Astrocyte (in vitro differentiated cells and primary cell): ENCODE measurements at regions not wholly inside any gene's neighbourhood (a gene's known extent, or its start where the extent isn't known, plus 50 kb on each side); places are given as distances from the start of the nearest gene placed in this dataset.

Source experiments
- DNase-seq: peaks from one replicate; pipeline ENCODE4 v3.0.0-alpha.2; 2010; ENCODE audit warnings: low read depth
- FAIRE-seq: peaks from 2 replicates; lab custom pipeline; 2011; peaks lifted over from hg19 to GRCh38; lab: Jason Lieb, UNC
- H2AFZ ChIP-seq: 2 replicates; pipeline ENCODE4 v1.6.0; 2012; ENCODE audit warnings: low read depth, low read length, inconsistent platforms
- H3K27ac ChIP-seq: 2 replicates; pipeline ENCODE4 v1.5.1; 2011; ENCODE audit warnings: low read depth, low read length, inconsistent platforms
- H3K27me3 ChIP-seq: 2 replicates; pipeline ENCODE4 v1.6.0; 2011; ENCODE audit warnings: low read length, inconsistent platforms; ENCODE audit not compliant: insufficient read depth
- H3K36me3 ChIP-seq: 2 replicates; pipeline ENCODE4 v1.5.1; 2011; ENCODE audit warnings: low read length, inconsistent platforms; ENCODE audit not compliant: insufficient read depth
- H3K4me1 ChIP-seq: 2 replicates; pipeline ENCODE4 v1.5.1; 2011; ENCODE audit warnings: low read length, inconsistent platforms; ENCODE audit not compliant: insufficient read depth
- H3K4me2 ChIP-seq: 2 replicates; pipeline ENCODE4 v1.6.0; 2012; ENCODE audit warnings: low read length, inconsistent platforms
- H3K4me3 ChIP-seq: 2 replicates; pipeline ENCODE4 v1.5.1; 2011; ENCODE audit warnings: low read depth, mild to moderate bottlenecking, low read length, inconsistent platforms; ENCODE audit not compliant: insufficient read depth
- H3K79me2 ChIP-seq: 2 replicates; pipeline ENCODE4 v1.6.0; 2012; ENCODE audit warnings: mild to moderate bottlenecking, low read length, inconsistent platforms; ENCODE audit not compliant: insufficient read depth
- H3K9ac ChIP-seq: 2 replicates; pipeline ENCODE4 v1.6.0; 2012; ENCODE audit warnings: mild to moderate bottlenecking, low read length, inconsistent platforms
- H3K9me3 ChIP-seq: 2 replicates; pipeline ENCODE4 v1.5.1; 2012; ENCODE audit warnings: low read depth, mild to moderate bottlenecking, low read length, inconsistent platforms; ENCODE audit not compliant: insufficient read depth
- H4K20me1 ChIP-seq: 2 replicates; pipeline ENCODE4 v1.6.0; 2012; ENCODE audit warnings: low read length, inconsistent platforms; ENCODE audit not compliant: insufficient read depth
- H3K27ac Mint-ChIP-seq: one replicate; pipeline ENCODE4 v1.8.0; 2021; ENCODE audit warnings: mild to moderate bottlenecking, mixed read lengths; ENCODE audit not compliant: unreplicated experiment
- H3K27me3 Mint-ChIP-seq: one replicate; pipeline ENCODE4 v1.8.0; 2021; ENCODE audit warnings: low read depth, mixed read lengths; ENCODE audit not compliant: unreplicated experiment
- H3K36me3 Mint-ChIP-seq: one replicate; pipeline ENCODE4 v1.8.0; 2021; ENCODE audit warnings: low read depth, mixed read lengths; ENCODE audit not compliant: unreplicated experiment
- H3K4me1 Mint-ChIP-seq: one replicate; pipeline ENCODE4 v1.8.0; 2021; ENCODE audit warnings: low read depth, mixed read lengths; ENCODE audit not compliant: unreplicated experiment
- H3K4me3 Mint-ChIP-seq: one replicate; pipeline ENCODE4 v1.8.0; 2021; ENCODE audit warnings: mild to moderate bottlenecking, moderate library complexity, mixed read lengths; ENCODE audit not compliant: unreplicated experiment
- H3K9me3 Mint-ChIP-seq: one replicate; pipeline ENCODE4 v1.8.0; 2021; ENCODE audit warnings: mild to moderate bottlenecking, mixed read lengths; ENCODE audit not compliant: unreplicated experiment
- CTCF ChIP-seq: IDR thresholded peaks from 2 replicates; pipeline ENCODE4 v1.5.1; 2011; ENCODE audit warnings: low read depth, mild to moderate bottlenecking, inconsistent platforms, low read length, moderate library complexity; ENCODE audit not compliant: insufficient read depth
- EZH2 ChIP-seq: IDR thresholded peaks from 2 replicates; pipeline ENCODE4 v1.6.1; 2012; ENCODE audit warnings: mild to moderate bottlenecking, low read length, inconsistent platforms; ENCODE audit not compliant: insufficient read depth

GRCh38 chr10:110396284-110396651 is 91.5 kb upstream of the SMNDC1 start:
- DNase-seq = no peak
- Mint-ChIP-seq H3K4me1 (peaks cover 32% of the 10 kb centered on the region), H3K27ac (peak overlapping the region; percentile 7), H3K27me3 (peaks cover 8% of the 10 kb centered on the region), H3K36me3 (peaks cover 5% of the 10 kb centered on the region), H3K9me3 (no peaks in the 10 kb centered on the region), H3K4me3 (no peak overlapping the region)
- H3K4me2 ChIP-seq = peak overlapping the region; percentile 36
- H4K20me1 ChIP-seq = no peaks in the 10 kb centered on the region
- no peaks in the 10 kb centered on the region for H3K79me2 ChIP-seq
- H3K9me3 ChIP-seq = no peaks in the 10 kb centered on the region
- no peaks in the 10 kb centered on the region for H3K36me3 ChIP-seq
- H3K4me1 ChIP-seq = peaks cover 37% of the 10 kb centered on the region
- peak overlapping the region; percentile 11 for H3K27ac ChIP-seq
- TF ChIP-seq CTCF (no peak), EZH2 (no peak)
- no peak overlapping the region for H2AFZ ChIP-seq
- no peaks in the 10 kb centered on the region for H3K27me3 ChIP-seq
- FAIRE-seq = no peak
- peak overlapping the region; percentile 46 for H3K9ac ChIP-seq
- no peak overlapping the region for H3K4me3 ChIP-seq

- Histone ChIP-seq H3K9me3 (no peaks in the 10 kb centered on the region), H3K4me1 (peaks cover 37% of the 10 kb centered on the region), H3K36me3 (no peaks in the 10 kb centered on the region), H4K20me1 (no peaks in the 10 kb centered on the region), H2AFZ (no peak overlapping the region), H3K79me2 (no peaks in the 10 kb centered on the region), H3K27me3 (no peaks in the 10 kb centered on the region), H3K4me2 (peak overlapping the region; percentile 80), H3K4me3 (no peak overlapping the region), H3K9ac (peak overlapping the region; percentile 85), H3K27ac (peak overlapping the region; percentile 93)
- no peak for FAIRE-seq
- H3K9me3 Mint-ChIP-seq = no peaks in the 10 kb centered on the region
- peak overlapping the region; percentile 97 for H3K27ac Mint-ChIP-seq
- no peak overlapping the region for H3K4me3 Mint-ChIP-seq
- H3K4me1 Mint-ChIP-seq = peaks cover 32% of the 10 kb centered on the region
- no peak for DNase-seq
- TF ChIP-seq CTCF = no peak
- no peak for TF ChIP-seq EZH2
- peaks cover 5% of the 10 kb centered on the region for H3K36me3 Mint-ChIP-seq
- H3K27me3 Mint-ChIP-seq = peaks cover 8% of the 10 kb centered on the region
These were observed 93.1 kb upstream of the SMNDC1 start for GRCh38 chr10:110397856-110398255.

- H3K9ac ChIP-seq = peak overlapping the region; percentile 85
- Mint-ChIP-seq H3K4me3 (peak overlapping the region; percentile 1), H3K9me3 (no peaks in the 10 kb centered on the region), H3K27ac (peak overlapping the region; percentile 97), H3K36me3 (peaks cover 1% of the 10 kb centered on the region), H3K4me1 (peaks cover 29% of the 10 kb centered on the region), H3K27me3 (peaks cover 5% of the 10 kb centered on the region)
- DNase-seq = peak; percentile 87
- peak overlapping the region; percentile 93 for H3K27ac ChIP-seq
- no peaks in the 10 kb centered on the region for H3K36me3 ChIP-seq
- no peaks in the 10 kb centered on the region for H4K20me1 ChIP-seq
- no peaks in the 10 kb centered on the region for H3K27me3 ChIP-seq
- FAIRE-seq = no peak
- no peaks in the 10 kb centered on the region for H3K79me2 ChIP-seq
- no peaks in the 10 kb centered on the region for H3K9me3 ChIP-seq
- H3K4me1 ChIP-seq = peaks cover 37% of the 10 kb centered on the region
- peak overlapping the region; percentile 80 for H3K4me2 ChIP-seq
- no peak overlapping the region for H2AFZ ChIP-seq
- TF ChIP-seq CTCF = no peak
- TF ChIP-seq EZH2 = no peak
- H3K4me3 ChIP-seq = no peak overlapping the region
These were observed 93.8 kb upstream of the SMNDC1 start for GRCh38 chr10:110398419-110399105.
